SH-SY5Y (cell line): ENCODE measurements at regions not wholly inside any gene's neighbourhood (a gene's known extent, or its start where the extent isn't known, plus 50 kb on each side); places are given as distances from the start of the nearest gene placed in this dataset.

Source experiments
- GATA2 ChIP-seq: IDR thresholded peaks from 2 replicates; pipeline ENCODE4 v1.6.1; 2011; ENCODE audit warnings: mild to moderate bottlenecking, low read depth, low read length
- GATA3 ChIP-seq: IDR thresholded peaks from 2 replicates; pipeline ENCODE4 v1.6.1; 2011; ENCODE audit warnings: low read depth, mild to moderate bottlenecking, low read length, moderate library complexity

- TF ChIP-seq GATA2 = no peak
- TF ChIP-seq GATA3 = no peak
Measured at GRCh38 chr14:81829447-81829846, 295.8 kb upstream of the SEL1L start.

- TF ChIP-seq GATA2 (no peak), GATA3 (no peak)
Measured at GRCh38 chr14:81831128-81831820, 297.6 kb upstream of the SEL1L start.

GRCh38 chr14:81834308-81834707 lies 300.7 kb upstream of the SEL1L start:
- TF ChIP-seq GATA2 (no peak), GATA3 (no peak)

- no peak for TF ChIP-seq GATA3
- TF ChIP-seq GATA2 = no peak
Measured at GRCh38 chr14:81837304-81837703, 303.7 kb upstream of the SEL1L start.

- TF ChIP-seq GATA2 (no peak), GATA3 (no peak)
Measured at GRCh38 chr14:81839056-81839455, 305.4 kb upstream of the SEL1L start.

GRCh38 chr14:81841346-81841745 lies 307.7 kb upstream of the SEL1L start:
- TF ChIP-seq GATA2 (no peak), GATA3 (no peak)

GRCh38 chr14:81849714-81850113 lies 316.1 kb upstream of the SEL1L start:
- TF ChIP-seq GATA3 (no peak), GATA2 (no peak)

- no peak for TF ChIP-seq GATA2
- TF ChIP-seq GATA3 = no peak
Measured at GRCh38 chr14:81855007-81855406, 321.4 kb upstream of the SEL1L start.

- TF ChIP-seq GATA2 (no peak), GATA3 (no peak)
Measured at GRCh38 chr14:81859046-81859445, 325.4 kb upstream of the SEL1L start.

- TF ChIP-seq GATA2 = no peak
- TF ChIP-seq GATA3 = no peak
Measured at GRCh38 chr14:81868172-81868571, 334.5 kb upstream of the SEL1L start.

- TF ChIP-seq GATA3 (no peak), GATA2 (no peak)
Measured at GRCh38 chr14:81871706-81872105, 338.1 kb upstream of the SEL1L start.

- no peak for TF ChIP-seq GATA2
- TF ChIP-seq GATA3 = no peak
Measured at GRCh38 chr14:81884382-81884781, 350.7 kb upstream of the SEL1L start.

- TF ChIP-seq GATA2 (no peak), GATA3 (no peak)
Measured at GRCh38 chr14:81886588-81886987, 352.9 kb upstream of the SEL1L start.

- TF ChIP-seq GATA3 (no peak), GATA2 (no peak)
Measured at GRCh38 chr14:81889529-81889928, 355.9 kb upstream of the SEL1L start.

- no peak for TF ChIP-seq GATA2
- no peak for TF ChIP-seq GATA3
Measured at GRCh38 chr14:81890020-81890419, 356.4 kb upstream of the SEL1L start.

GRCh38 chr14:81903477-81903876 lies 369.8 kb upstream of the SEL1L start:
- TF ChIP-seq GATA2 (no peak), GATA3 (no peak)

- TF ChIP-seq GATA3 (no peak), GATA2 (no peak)
Measured at GRCh38 chr14:81927070-81927469, 393.4 kb upstream of the SEL1L start.
